Astrocyte of the cerebellum (primary cell): ENCODE measurements at regions not wholly inside any gene's neighbourhood (a gene's known extent, or its start where the extent isn't known, plus 50 kb on each side); places are given as distances from the start of the nearest gene placed in this dataset.

Experiments
- DNase-seq: peaks from one replicate; pipeline ENCODE4 v3.0.0-alpha.2; 2011; ENCODE audit warnings: low read depth
- H3K4me3 ChIP-seq: 2 replicates; pipeline ENCODE4 v1.5.1; 2011; ENCODE audit warnings: mild to moderate bottlenecking, low read depth, low read length, moderate library complexity
- CTCF ChIP-seq: IDR thresholded peaks from 2 replicates; pipeline ENCODE4 v1.5.1; 2012; ENCODE audit warnings: low read length, low read depth, moderate library complexity, mild to moderate bottlenecking; ENCODE audit errors: missing control alignments
- in situ Hi-C: cut with HindIII; loops from 2 replicates; pipeline ENCODE4 v1.10.0; 2017; ENCODE audit warnings: low sequenced_read_pairs

GRCh38 chr5:35325836-35326235 lies 95.5 kb upstream of the PRLR start:
- no peak for TF ChIP-seq CTCF
- in situ Hi-C loops: no loop called here
- no peak overlapping the region for H3K4me3 ChIP-seq
- no peak for DNase-seq

DNA sequence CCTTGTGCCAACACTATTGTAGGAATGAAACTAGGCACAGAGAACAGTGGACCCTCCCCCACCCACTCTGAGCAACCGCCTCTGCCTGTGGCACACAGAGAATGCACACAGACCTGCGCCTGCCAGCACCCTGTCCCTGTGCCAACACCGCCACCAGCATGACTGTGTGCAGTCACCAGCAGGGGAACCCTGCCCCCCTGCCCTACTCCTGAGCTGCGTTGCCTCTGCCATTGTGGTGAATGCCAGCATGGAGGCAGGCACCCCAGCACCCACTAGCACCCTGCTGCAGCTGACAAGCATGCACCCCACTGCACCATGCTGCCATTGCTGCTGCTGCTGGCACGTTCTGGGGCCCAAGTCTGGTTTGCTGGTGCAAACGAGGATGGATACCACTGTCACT lies 94.4 kb upstream of the PRLR start:
- no peak overlapping the region for H3K4me3 ChIP-seq
- DNase-seq: no peak
- in situ Hi-C loops: no loop called here
- no peak for TF ChIP-seq CTCF

- no peak for TF ChIP-seq CTCF
- no peak overlapping the region for H3K4me3 ChIP-seq
- DNase-seq: no peak
- in situ Hi-C loops: no loop called here
Measured at GRCh38 chr5:35324201-35324600, 93.9 kb upstream of the PRLR start.

GRCh38 chr5:35320029-35320428 lies 89.7 kb upstream of the PRLR start:
- TF ChIP-seq CTCF: no peak
- no peak overlapping the region for H3K4me3 ChIP-seq
- DNase-seq: no peak
- in situ Hi-C loops: no loop called here

GRCh38 chr5:35319333-35320002 lies 89.2 kb upstream of the PRLR start:
- in situ Hi-C loops: no loop called here
- H3K4me3 ChIP-seq: no peak overlapping the region
- no peak for DNase-seq
- no peak for TF ChIP-seq CTCF

DNA sequence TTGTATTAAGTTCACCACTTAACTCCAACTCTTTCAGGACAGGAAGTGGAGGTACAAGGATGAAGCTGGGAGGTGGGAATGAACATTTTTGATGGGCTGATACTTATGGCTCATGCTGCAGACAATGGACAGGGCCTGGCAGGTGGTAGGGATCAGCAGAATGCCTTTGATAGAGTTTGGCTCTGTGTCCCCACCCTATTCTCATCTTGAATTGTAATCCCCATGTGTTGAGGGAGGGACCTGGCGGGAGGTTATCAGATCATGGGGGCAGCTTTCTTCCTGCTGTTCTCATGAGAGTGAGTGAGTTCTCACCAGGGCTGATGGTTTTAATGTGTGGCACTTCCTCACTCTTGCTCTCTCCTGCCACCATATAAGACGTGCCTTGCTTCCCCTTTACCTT lies 87.3 kb upstream of the PRLR start:
- in situ Hi-C loops: no loop called here
- no peak overlapping the region for H3K4me3 ChIP-seq
- TF ChIP-seq CTCF: no peak
- DNase-seq: no peak
